K562 (cell line): ENCODE measurements at regions not wholly inside any gene's neighbourhood (a gene's known extent, or its start where the extent isn't known, plus 50 kb on each side); places are given as distances from the start of the nearest gene placed in this dataset.

Experiments
- ATAC-seq: fragments of 200-7000 bp; cut with Tn5 transposase; 3 replicates; pipeline ENCODE4 v1.9.1; 2020; ENCODE audit warnings: moderate library complexity
- BruUV-seq: library from RNA; stranded (reverse); fragments of 400-500 nt; replicated peaks from 2 replicates; lab custom pipeline; 2021; lab: Mats Ljungman, UMichigan
- CTCF ChIA-PET: fragments of 300-600 bp; formaldehyde crosslinking; extraction: SDS; loops from one replicate; lab custom pipeline; 2021; ENCODE audit warnings: low intra/inter-chr PET ratio; lab: Yijun Ruan, JAX
- POLR2A ChIA-PET: fragments of 300-600, 350-650 bp; sonication (Branson Sonifier 250); formaldehyde crosslinking; extraction: SDS; loops from one replicate; lab custom pipeline; 2021; ENCODE audit warnings: antibody characterized with exemption, inconsistent platforms; lab: Yijun Ruan, JAX
- DNase-seq, 4 experiments: peaks; one replicate each; pipeline versions ENCODE4 v3.0.0 to v3.0.0-alpha.2; 2011 to 2018; ENCODE audit warnings: low spot score in 3 of 4, mixed read lengths in 3 of 4; ENCODE audit errors: extremely low read depth in 1 of 4
- FAIRE-seq: peaks from 2 replicates; lab custom pipeline; 2011; peaks lifted over from hg19 to GRCh38; lab: Jason Lieb, UNC
- H2AFZ ChIP-seq: 2 replicates; pipeline ENCODE4 v1.6.0; 2011; ENCODE audit warnings: low read depth, low read length, control low read depth, inconsistent platforms
- H3K27ac ChIP-seq: fragments of 200-600 bp; 3 replicates; pipeline ENCODE4 v1.8.0; 2011; ENCODE audit warnings: low read depth, mild to moderate bottlenecking, control low read depth, inconsistent platforms, low read length, moderate library complexity, mixed read lengths; ENCODE audit errors: extremely low read depth
- H3K27me3 ChIP-seq, 2 experiments: fragments of 300-600 bp in 1 of 2; 2 replicates in 1 of 2; 3 replicates in 1 of 2; pipeline versions ENCODE4 v1.6.0 to v1.8.0; 2011; ENCODE audit warnings: inconsistent platforms in 2 of 2, low read length in 2 of 2, mild to moderate bottlenecking in 1 of 2, mixed read lengths in 1 of 2, moderate library complexity in 1 of 2; ENCODE audit not compliant: control insufficient read depth in 2 of 2, insufficient read depth in 2 of 2
- H3K36me3 ChIP-seq: fragments of 300-600 bp; 3 replicates; pipeline ENCODE4 v1.8.0; 2011; ENCODE audit warnings: mild to moderate bottlenecking, low read length, inconsistent platforms; ENCODE audit not compliant: control insufficient read depth, insufficient read depth
- H3K4me1 ChIP-seq, 2 experiments: fragments of 200-600 bp in 1 of 2; replicated peaks in 1 of 2; 2 replicates in 1 of 2; 3 replicates in 1 of 2; pipeline versions ENCODE4 v1.5.1 to v1.8.0; 2011; ENCODE audit warnings: inconsistent platforms in 2 of 2, low read length in 2 of 2, mild to moderate bottlenecking in 1 of 2, mixed read lengths in 1 of 2, moderate library complexity in 1 of 2; ENCODE audit not compliant: control insufficient read depth in 2 of 2, insufficient read depth in 2 of 2
- H3K4me2 ChIP-seq: 2 replicates; pipeline ENCODE4 v1.6.1; 2011; ENCODE audit warnings: low read length, control low read depth, inconsistent platforms, mixed read lengths; ENCODE audit not compliant: insufficient read depth
- H3K4me3 ChIP-seq: fragments of 200-600 bp; sonication (generic), shearing (Covaris generic); 2 replicates; pipeline ENCODE4 v1.5.1; 2016; ENCODE audit warnings: control low read depth, inconsistent platforms
- H3K79me2 ChIP-seq: fragments of 200-600 bp; 3 replicates; pipeline ENCODE4 v1.8.0; 2011; ENCODE audit warnings: low read length, inconsistent platforms; ENCODE audit not compliant: control insufficient read depth, insufficient read depth
- H3K9ac ChIP-seq, 2 experiments: 2 replicates each; pipeline versions ENCODE4 v1.6.0 to v1.6.1; 2011; ENCODE audit warnings: low read depth in 2 of 2, low read length in 2 of 2, control low read depth in 1 of 2, inconsistent platforms in 1 of 2, mild to moderate bottlenecking in 1 of 2, mixed read lengths in 1 of 2; ENCODE audit not compliant: insufficient read depth in 1 of 2
- H3K9me1 ChIP-seq: one replicate; pipeline ENCODE4 v1.6.0; 2011; ENCODE audit warnings: inconsistent platforms, mild to moderate bottlenecking, low read length, moderate library complexity; ENCODE audit not compliant: control insufficient read depth, insufficient read depth
- H3K9me3 ChIP-seq: replicated peaks from 2 replicates; pipeline ENCODE4 v1.5.1; 2011; ENCODE audit warnings: low read depth, low read length, inconsistent platforms; ENCODE audit not compliant: control insufficient read depth, insufficient read depth
- H4K20me1 ChIP-seq: replicated peaks from 2 replicates; pipeline ENCODE4 v1.6.1; 2011; ENCODE audit warnings: low read length, inconsistent platforms, mixed read lengths; ENCODE audit not compliant: control insufficient read depth, insufficient read depth
- ADNP ChIP-seq: fragments of 200-800 bp; sonication (Bioruptor generic); IDR thresholded peaks from 2 replicates; pipeline ENCODE4 v1.6.1; 2016; ENCODE audit warnings: missing genetic modification characterization, missing compliant biosample characterization
- ARID4B ChIP-seq: sonication (generic); formaldehyde crosslinking; IDR thresholded peaks from 2 replicates; pipeline ENCODE4 v1.8.0; 2022; ENCODE audit warnings: mild to moderate bottlenecking, missing genetic modification reagents
- BMI1 ChIP-seq: fragments of 150-350 bp; IDR thresholded peaks from 2 replicates; pipeline ENCODE4 v1.6.1; 2014; ENCODE audit warnings: low read length
- E2F6 ChIP-seq, 2 experiments: IDR thresholded peaks; 2 replicates each; pipeline ENCODE4 v1.6.1; 2011; ENCODE audit warnings: borderline replicate concordance in 1 of 2, control low read depth in 1 of 2, low read depth in 1 of 2, low read length in 1 of 2, mild to moderate bottlenecking in 1 of 2, mixed read lengths in 1 of 2, moderate library complexity in 1 of 2; ENCODE audit not compliant: insufficient read depth in 1 of 2, insufficient read length in 1 of 2, poor library complexity in 1 of 2, severe bottlenecking in 1 of 2; ENCODE audit errors: extremely low read depth in 1 of 2
- HDAC1 ChIP-seq, 2 experiments: fragments of 450-650 bp; IDR thresholded peaks; 2 replicates each; pipeline ENCODE4 v1.6.1; 2016 to 2017; ENCODE audit warnings: inconsistent platforms in 1 of 2, mild to moderate bottlenecking in 1 of 2, moderate library complexity in 1 of 2
- HMG20A ChIP-seq: fragments of 450-650 bp; formaldehyde crosslinking; conservative IDR thresholded peaks from 2 replicates; pipeline ENCODE4 v1.4.0; 2020; ENCODE audit warnings: mild to moderate bottlenecking, mixed read lengths
- KDM5B ChIP-seq: fragments of 200-600 bp; sonication (generic); IDR thresholded peaks from 2 replicates; pipeline ENCODE4 v1.6.1; 2012; ENCODE audit warnings: low read depth, mild to moderate bottlenecking, moderate library complexity, low read length, control low read depth, inconsistent platforms; ENCODE audit not compliant: insufficient replicate concordance
- NFYB ChIP-seq: IDR thresholded peaks from 2 replicates; pipeline ENCODE4 v1.6.1; 2011; ENCODE audit warnings: mild to moderate bottlenecking, moderate library complexity; ENCODE audit not compliant: insufficient read length; ENCODE audit errors: extremely low read depth
- TCF3 ChIP-seq: sonication (generic); formaldehyde crosslinking; IDR thresholded peaks from 2 replicates; pipeline ENCODE4 v1.4.0; 2020; ENCODE audit warnings: mild to moderate bottlenecking, missing genetic modification reagents
- ZNF134 ChIP-seq: fragments of 250-450 bp; sonication (Bioruptor Pico); conservative IDR thresholded peaks from 2 replicates; pipeline ENCODE4 v1.4.0; 2020
- ZNF79 ChIP-seq: fragments of 250-450 bp; sonication (Bioruptor Pico); IDR thresholded peaks from 2 replicates; pipeline ENCODE4 v1.4.0; 2020; ENCODE audit warnings: low read depth, mild to moderate bottlenecking, moderate library complexity
- WGBS: fragments of 100-300 bp; shearing (Covaris generic); methylation state at CpG from one replicate; pipeline ENCODE4 v1.1.6; 2016; ENCODE audit warnings: low coverage, mixed read lengths; ENCODE audit not compliant: insufficient coverage; ENCODE audit errors: missing lambda C conversion rate; 5-methylcytosine and 5-hydroxymethylcytosine counted together
- in situ Hi-C: fragments of 300-500 bp; cut with MboI; formaldehyde crosslinking; loops from 4 replicates; pipeline ENCODE4 v1.15.0; 2018; ENCODE audit warnings: inconsistent platforms, mixed read lengths
- intact Hi-C: fragments of 100-400 bp; cut with micrococcal nuclease; formaldehyde crosslinking; loops from 2 replicates; pipeline ENCODE4 v1.14.2; 2022

GRCh38 chr1:213683529-213683928, 304.2 kb upstream of the PROX1 start:
- DNase-seq: no peak
- CTCF ChIA-PET: no interaction called here
- in situ Hi-C loops: no loop called here
- POLR2A ChIA-PET: no interaction called here
- H2AFZ ChIP-seq: no peak overlapping the region
- H3K36me3 ChIP-seq: no peaks in the 10 kb centered on the region
- no peaks in the 10 kb centered on the region for H4K20me1 ChIP-seq
- peaks cover 0 to 5% of the 10 kb centered on the region in 2 experiments; a peak in 1 of 5 replicates for H3K27me3 ChIP-seq
- no peaks in the 10 kb centered on the region; a peak in 1 of 5 replicates for H3K4me1 ChIP-seq
- H3K79me2 ChIP-seq: no peaks in the 10 kb centered on the region
- FAIRE-seq: no peak
- TF ChIP-seq TCF3 (CRISPR knock-in tag): no peak
- TF ChIP-seq ZNF134 (CRISPR knock-in tag): no peak
- TF ChIP-seq ZNF79 (CRISPR knock-in tag): no peak
- TF ChIP-seq HMG20A (CRISPR knock-in tag): no peak
- TF ChIP-seq BMI1: no peak
- no peak for TF ChIP-seq ADNP (tag)
- TF ChIP-seq, all 486 proteins: peak for 0
- intact Hi-C loops: no loop called here
- no peak for ATAC-seq
- whole genome bisulfite sequencing: 0% methylated on average over 7 of the region's 7 CpGs
- no TSS peak for BruUV-seq
- Histone ChIP-seq H3K9ac (no peak overlapping the region), H3K9me3 (no peaks in the 10 kb centered on the region), H3K4me3 (no peak overlapping the region), H3K9me1 (no peaks in the 10 kb centered on the region), H3K4me2 (no peak overlapping the region), H3K27ac (no peak overlapping the region)

GRCh38 chr1:213684454-213684853, 303.3 kb upstream of the PROX1 start:
- Histone ChIP-seq H3K4me2 (no peak overlapping the region; the same call in 1 of the 2 replicates), H3K36me3 (no peaks in the 10 kb centered on the region), H3K27me3 (peaks cover 0 to 5% of the 10 kb centered on the region in 2 experiments; a peak in 1 of 5 replicates), H3K79me2 (no peaks in the 10 kb centered on the region), H2AFZ (no peak overlapping the region), H4K20me1 (no peaks in the 10 kb centered on the region), H3K27ac (no peak overlapping the region), H3K4me1 (no peaks in the 10 kb centered on the region; a peak in 1 of 5 replicates), H3K9me1 (no peaks in the 10 kb centered on the region), H3K4me3 (no peak overlapping the region), H3K9ac (no peak overlapping the region), H3K9me3 (no peaks in the 10 kb centered on the region)
- FAIRE-seq: peak; percentile 32
- peak; percentile 5 to 66 (median 65) for DNase-seq
- in situ Hi-C loops: no loop called here
- no TSS peak for BruUV-seq
- peak; percentile 81 for ATAC-seq
- 12% methylated on average over 3 of the region's 3 CpGs for WGBS
- ChIA-PET POLR2A (interaction anchor here (0.5 kb wide), 1 partner anchor 434 kb away, joined by 4 read pairs; no protein-coding TSS in a partner anchor), CTCF (no interaction called here)
- intact Hi-C loops: no loop called here
- TF ChIP-seq KDM5B (no peak), E2F6 (IDR thresholded peaks at IDR 0.05; ENCODE audit: borderline replicate concordance in 1 of 2, extremely low read depth in 1 of 2, insufficient read depth in 1 of 2, insufficient read length in 1 of 2, low read depth in 1 of 2, low read length in 1 of 2, poor library complexity in 1 of 2, severe bottlenecking in 1 of 2) (no peak), NFYB (peak; percentile 50), ARID4B (CRISPR knock-in tag) (no peak), HDAC1 (IDR thresholded peaks at IDR 0.05) (no peak)
